ENCODE measurements at regions not wholly inside any gene's neighbourhood (a gene's known extent, or its start where the extent isn't known, plus 50 kb on each side); places are given as distances from the start of the nearest gene placed in this dataset.

DNA sequence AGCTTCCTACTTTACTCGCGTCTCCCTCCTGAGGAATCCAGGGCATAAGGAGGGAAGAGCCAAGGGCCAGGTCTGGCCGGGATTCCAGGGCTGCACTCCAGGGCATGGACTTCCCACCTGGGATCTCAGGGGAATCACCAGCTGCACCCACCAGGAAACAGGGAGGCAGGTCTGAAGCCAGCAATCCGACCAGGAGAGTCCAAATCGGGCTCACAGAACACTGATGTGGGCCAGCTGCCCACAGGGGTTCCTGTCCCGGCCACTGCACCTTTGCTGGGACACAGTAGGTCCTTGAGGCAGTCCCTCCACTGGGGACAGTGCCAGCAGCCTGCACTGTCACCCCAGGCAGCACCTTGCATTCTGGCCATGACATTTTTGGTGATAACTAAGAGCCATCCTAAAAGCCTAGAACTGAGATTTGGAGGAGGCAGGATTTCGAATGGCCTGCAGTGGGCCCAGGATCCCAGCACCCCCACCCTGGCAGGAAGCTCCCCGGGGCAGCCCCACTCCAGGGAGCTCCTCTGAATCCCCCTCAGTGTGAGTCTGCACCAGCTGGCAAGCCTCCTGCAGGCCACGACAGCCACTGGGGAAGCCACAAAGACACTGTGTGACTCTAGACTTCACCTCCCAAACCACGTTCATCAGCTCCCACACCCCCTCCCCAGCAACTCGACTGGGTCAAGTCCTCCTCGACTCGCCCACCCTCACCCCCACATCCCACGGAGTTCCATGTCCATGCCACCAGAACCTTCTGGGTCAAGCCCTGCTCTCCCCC, 71.5 kb upstream of the PPP2R2D start:
- TF ChIP-seq, protein P1, sequence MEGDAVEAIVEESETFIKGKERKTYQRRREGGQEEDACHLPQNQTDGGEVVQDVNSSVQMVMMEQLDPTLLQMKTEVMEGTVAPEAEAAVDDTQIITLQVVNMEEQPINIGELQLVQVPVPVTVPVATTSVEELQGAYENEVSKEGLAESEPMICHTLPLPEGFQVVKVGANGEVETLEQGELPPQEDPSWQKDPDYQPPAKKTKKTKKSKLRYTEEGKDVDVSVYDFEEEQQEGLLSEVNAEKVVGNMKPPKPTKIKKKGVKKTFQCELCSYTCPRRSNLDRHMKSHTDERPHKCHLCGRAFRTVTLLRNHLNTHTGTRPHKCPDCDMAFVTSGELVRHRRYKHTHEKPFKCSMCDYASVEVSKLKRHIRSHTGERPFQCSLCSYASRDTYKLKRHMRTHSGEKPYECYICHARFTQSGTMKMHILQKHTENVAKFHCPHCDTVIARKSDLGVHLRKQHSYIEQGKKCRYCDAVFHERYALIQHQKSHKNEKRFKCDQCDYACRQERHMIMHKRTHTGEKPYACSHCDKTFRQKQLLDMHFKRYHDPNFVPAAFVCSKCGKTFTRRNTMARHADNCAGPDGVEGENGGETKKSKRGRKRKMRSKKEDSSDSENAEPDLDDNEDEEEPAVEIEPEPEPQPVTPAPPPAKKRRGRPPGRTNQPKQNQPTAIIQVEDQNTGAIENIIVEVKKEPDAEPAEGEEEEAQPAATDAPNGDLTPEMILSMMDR (IDR thresholded peaks at IDR 0.05), result no peak
- no peak for TF ChIP-seq POLR2AphosphoS5 (IDR thresholded peaks at IDR 0.05)
